ENCODE measurements at regions not wholly inside any gene's neighbourhood (a gene's known extent, or its start where the extent isn't known, plus 50 kb on each side); places are given as distances from the start of the nearest gene placed in this dataset.

DNA sequence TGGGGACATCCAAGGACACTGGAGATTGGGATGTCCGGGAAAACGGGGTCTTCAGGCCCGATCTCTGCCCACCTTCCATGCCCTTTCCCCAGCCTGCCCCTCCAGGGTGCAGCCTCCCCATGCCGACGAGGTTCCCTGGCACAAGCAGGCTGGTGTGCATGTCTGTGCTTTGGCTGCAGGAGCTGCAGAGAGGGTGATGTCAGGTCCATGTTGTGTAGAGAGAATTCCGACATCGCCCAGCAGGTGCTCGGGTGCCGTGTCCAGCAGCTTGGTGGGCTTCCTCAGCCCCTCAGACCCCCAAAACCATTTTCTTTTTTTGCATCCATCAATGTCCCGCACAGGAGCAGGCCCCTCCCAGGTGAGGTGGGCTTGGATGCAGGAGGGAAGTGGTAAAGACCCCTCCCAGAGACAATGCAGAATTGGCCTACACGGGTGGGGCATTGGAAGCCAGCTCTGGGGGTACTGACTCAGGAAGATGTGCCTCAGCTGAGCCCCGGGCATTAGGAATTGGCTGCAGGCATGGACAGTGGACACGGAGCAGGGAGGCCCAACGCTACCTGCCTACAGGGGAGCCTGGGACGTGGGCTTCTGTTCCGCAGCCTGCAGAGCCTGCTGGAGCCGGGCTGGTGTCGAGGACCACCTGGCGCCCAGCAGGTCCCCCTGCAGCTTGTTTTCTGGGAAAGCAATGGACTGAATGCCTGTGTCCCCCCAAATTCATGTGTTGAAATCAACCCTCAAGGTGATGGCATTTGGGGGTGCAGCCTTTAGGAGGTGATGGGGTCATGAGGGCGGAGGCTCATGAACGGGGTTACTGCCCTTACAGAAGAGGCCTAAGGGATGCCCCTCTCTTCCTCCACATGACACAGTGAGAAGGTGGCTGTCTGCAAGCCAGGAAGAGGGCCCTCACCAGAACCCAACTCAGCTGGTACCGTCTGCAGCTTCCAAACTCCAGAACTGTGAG is 97.5 kb downstream of the METRNL start:
- no peak overlapping the region for H3K4me3 ChIP-seq
- H3K36me3 ChIP-seq (ENCODE audit: low read depth), result no peaks in the 10 kb centered on the region
- no peaks in the 10 kb centered on the region for H3K79me2 ChIP-seq (ENCODE audit: insufficient read depth)
- no peak overlapping the region for H2AFZ ChIP-seq
- no peak overlapping the region for H3K9ac ChIP-seq
- H3K9me2 ChIP-seq (ENCODE audit: insufficient read depth), result no peaks in the 10 kb centered on the region
- H3K9me3 ChIP-seq (ENCODE audit: low read depth), result no peaks in the 10 kb centered on the region
- H3K27ac ChIP-seq, result no peak overlapping the region
- H3K27me3 ChIP-seq (replicated peaks; ENCODE audit: insufficient read depth), result no peaks in the 10 kb centered on the region
- H3F3A ChIP-seq (ENCODE audit: insufficient read depth), result no peaks in the 10 kb centered on the region
- no peaks in the 10 kb centered on the region for H4K20me1 ChIP-seq (ENCODE audit: insufficient read depth)
- H3K4me2 ChIP-seq (ENCODE audit: unreplicated experiment), result no peak overlapping the region
- in situ Hi-C loops (cut with MboI), result no loop called here
- no peak for DNase-seq
- TF ChIP-seq EZH2 (IDR thresholded peaks at IDR 0.05; ENCODE audit: insufficient read depth, poor library complexity, severe bottlenecking) (no peak), EZH2phosphoT487 (IDR thresholded peaks at IDR 0.05; ENCODE audit: insufficient read depth, low read depth) (no peak)
- 89 to 92% methylated on average over 22 of the region's 22 CpGs for WGBS, 2 experiments (ENCODE audit: low coverage in 1 of 2, low lambda C conversion rate in 2 of 2, missing lambda C conversion rate in 2 of 2)
- no peaks in the 10 kb centered on the region; the same call in 1 of the 2 replicates for H3K4me1 ChIP-seq (ENCODE audit: insufficient read depth)

DNA sequence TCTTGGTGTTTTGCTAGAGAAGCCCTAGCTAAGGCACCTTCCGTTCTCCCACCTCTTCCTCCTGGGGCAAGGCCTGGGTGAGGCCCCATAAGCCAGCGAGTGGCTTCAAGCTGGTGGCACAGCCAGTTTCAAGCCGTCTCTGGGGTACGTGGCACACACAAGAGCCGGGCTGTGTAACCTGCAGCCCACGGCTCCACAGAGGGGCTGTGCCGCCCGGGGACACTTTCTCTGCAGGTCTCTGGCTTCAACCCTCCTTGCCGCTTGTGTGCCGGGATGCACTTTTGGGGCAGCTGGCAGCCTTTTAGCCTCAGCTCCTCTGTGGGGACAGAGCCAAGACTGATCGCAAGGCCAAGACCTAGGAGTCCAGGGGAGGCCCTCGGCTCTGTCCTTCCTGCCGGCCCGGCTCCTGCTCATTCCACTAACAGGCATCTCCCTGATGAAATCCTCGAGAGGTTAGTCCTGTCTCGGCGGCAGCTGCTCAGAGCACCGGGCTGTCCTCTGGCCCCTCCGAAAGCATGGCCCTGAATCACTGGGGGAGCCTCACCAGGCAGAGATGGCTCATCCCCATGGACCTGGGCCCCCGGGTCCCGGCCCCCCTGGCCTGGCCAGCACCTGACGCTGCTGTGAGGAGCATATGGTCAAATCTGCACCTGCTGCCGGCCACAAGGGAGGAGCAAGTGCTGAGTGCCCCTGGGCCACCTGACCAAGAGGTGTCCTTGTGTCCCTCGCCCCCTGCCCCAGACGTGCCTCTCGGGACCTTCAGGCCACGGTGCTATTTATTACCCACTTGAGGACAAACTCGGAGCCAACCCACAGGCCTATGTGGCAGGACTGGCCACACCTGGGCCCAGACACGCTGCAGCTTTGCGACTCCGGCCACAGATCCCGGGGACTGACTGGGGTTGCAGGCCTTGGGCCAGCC is 98.5 kb downstream of the METRNL start:
- H3K36me3 ChIP-seq (ENCODE audit: low read depth), result no peaks in the 10 kb centered on the region

DNA sequence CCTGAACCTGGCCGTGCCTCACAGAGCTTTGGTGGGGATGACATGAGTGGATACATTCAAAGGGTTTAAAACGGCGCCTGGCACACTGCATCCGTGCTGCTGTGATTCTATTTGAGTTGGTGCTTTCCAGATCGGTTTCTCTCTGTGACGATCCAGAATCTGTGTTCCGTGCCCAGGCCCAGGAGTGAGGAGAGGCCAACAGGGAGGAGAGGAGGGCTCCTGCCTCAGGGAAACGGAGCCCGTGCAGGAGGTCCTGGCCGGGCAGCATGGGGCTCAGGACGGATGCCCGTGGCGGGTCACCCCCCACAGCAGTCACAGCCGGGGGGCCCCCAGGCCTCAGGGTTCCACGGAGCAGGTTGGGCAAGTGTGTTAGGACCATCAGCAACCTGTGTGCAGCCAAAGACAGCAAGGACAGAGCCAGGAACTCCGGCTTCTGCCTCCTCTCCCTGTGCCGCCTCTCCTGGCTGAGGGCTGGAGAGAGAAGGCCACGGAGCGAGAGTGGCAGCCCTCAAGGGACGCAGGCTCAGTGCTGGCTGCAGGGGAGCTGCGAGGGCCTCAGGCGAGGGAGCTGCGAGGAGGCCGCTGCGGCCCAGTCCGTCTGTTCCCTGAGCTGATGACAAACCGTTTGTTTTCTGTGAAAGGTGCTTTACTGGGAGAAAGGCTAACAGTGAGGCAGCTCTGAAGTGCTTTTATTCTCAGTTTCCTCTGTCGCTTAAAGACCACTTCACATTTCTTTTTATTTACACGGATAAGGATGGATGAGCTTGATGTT is 99.3 kb downstream of the METRNL start:
- Histone ChIP-seq H3K4me3 (no peak overlapping the region), H3K4me1 (ENCODE audit: insufficient read depth) (no peaks in the 10 kb centered on the region; the same call in 1 of the 2 replicates), H3K9me2 (ENCODE audit: insufficient read depth) (no peaks in the 10 kb centered on the region), H3K4me2 (ENCODE audit: unreplicated experiment) (no peak overlapping the region), H3K9ac (no peak overlapping the region), H3F3A (ENCODE audit: insufficient read depth) (no peaks in the 10 kb centered on the region), H2AFZ (no peak overlapping the region), H3K27ac (no peak overlapping the region), H3K9me3 (ENCODE audit: low read depth) (no peaks in the 10 kb centered on the region), H3K36me3 (ENCODE audit: low read depth) (no peaks in the 10 kb centered on the region), H3K79me2 (ENCODE audit: insufficient read depth) (no peaks in the 10 kb centered on the region), H3K27me3 (replicated peaks; ENCODE audit: insufficient read depth) (no peaks in the 10 kb centered on the region), H4K20me1 (ENCODE audit: insufficient read depth) (no peaks in the 10 kb centered on the region)
- in situ Hi-C loops (cut with MboI), result no loop called here
- 76 to 80% methylated on average over 27 to 29 of the region's 29 CpGs for WGBS, 2 experiments (ENCODE audit: low coverage in 1 of 2, low lambda C conversion rate in 2 of 2, missing lambda C conversion rate in 2 of 2)
- TF ChIP-seq EZH2 (IDR thresholded peaks at IDR 0.05; ENCODE audit: insufficient read depth, poor library complexity, severe bottlenecking), result no peak
- TF ChIP-seq EZH2phosphoT487 (IDR thresholded peaks at IDR 0.05; ENCODE audit: insufficient read depth, low read depth), result no peak
- no peak for DNase-seq

More for the DNA sequence above, 98.5 kb downstream of the METRNL start:
- no peak overlapping the region for H3K27ac ChIP-seq
- WGBS, 2 experiments (ENCODE audit: low coverage in 1 of 2, low lambda C conversion rate in 2 of 2, missing lambda C conversion rate in 2 of 2), result 93% methylated on average over 30 to 32 of the region's 32 CpGs
- no peaks in the 10 kb centered on the region; the same call in 1 of the 2 replicates for H3K4me1 ChIP-seq (ENCODE audit: insufficient read depth)
- no peaks in the 10 kb centered on the region for H3F3A ChIP-seq (ENCODE audit: insufficient read depth)
- H3K9me2 ChIP-seq (ENCODE audit: insufficient read depth), result no peaks in the 10 kb centered on the region
- H4K20me1 ChIP-seq (ENCODE audit: insufficient read depth), result no peaks in the 10 kb centered on the region
- no peaks in the 10 kb centered on the region for H3K27me3 ChIP-seq (replicated peaks; ENCODE audit: insufficient read depth)
- in situ Hi-C loops (cut with MboI), result no loop called here
- no peaks in the 10 kb centered on the region for H3K79me2 ChIP-seq (ENCODE audit: insufficient read depth)
- no peak for DNase-seq
- H3K9me3 ChIP-seq (ENCODE audit: low read depth), result no peaks in the 10 kb centered on the region
- no peak overlapping the region for H3K4me2 ChIP-seq (ENCODE audit: unreplicated experiment)
- no peak overlapping the region for H3K4me3 ChIP-seq
- no peak overlapping the region for H3K9ac ChIP-seq
- TF ChIP-seq EZH2 (IDR thresholded peaks at IDR 0.05; ENCODE audit: insufficient read depth, poor library complexity, severe bottlenecking) (no peak), EZH2phosphoT487 (IDR thresholded peaks at IDR 0.05; ENCODE audit: insufficient read depth, low read depth) (no peak)
- H2AFZ ChIP-seq, result no peak overlapping the region

DNA sequence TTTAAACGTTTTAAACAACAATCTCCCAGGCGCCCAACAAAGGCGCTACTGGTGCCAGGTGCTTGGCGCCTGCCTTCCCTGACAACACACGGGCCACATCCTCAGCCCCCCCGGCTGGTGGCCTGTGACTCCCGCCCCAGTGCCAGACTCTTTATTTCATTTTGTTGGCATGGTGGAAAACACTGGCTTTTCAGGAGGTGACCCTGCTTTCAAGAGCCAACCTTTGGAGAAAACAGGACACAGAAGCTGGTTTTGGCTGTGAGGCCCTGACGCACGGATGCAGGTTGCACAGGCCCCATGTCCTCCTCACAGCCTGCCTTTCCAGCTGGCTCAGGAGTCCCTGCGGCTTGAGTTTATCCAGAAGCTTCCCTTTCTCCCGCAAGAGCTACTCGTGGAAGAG is 100.0 kb downstream of the METRNL start:
- H3K79me2 ChIP-seq (ENCODE audit: insufficient read depth), result no peaks in the 10 kb centered on the region
- H4K20me1 ChIP-seq (ENCODE audit: insufficient read depth), result no peaks in the 10 kb centered on the region
- no peaks in the 10 kb centered on the region for H3F3A ChIP-seq (ENCODE audit: insufficient read depth)
- TF ChIP-seq EZH2phosphoT487 (IDR thresholded peaks at IDR 0.05; ENCODE audit: insufficient read depth, low read depth), result no peak
- no peak for TF ChIP-seq EZH2 (IDR thresholded peaks at IDR 0.05; ENCODE audit: insufficient read depth, poor library complexity, severe bottlenecking)
- no peak overlapping the region for H3K4me2 ChIP-seq (ENCODE audit: unreplicated experiment)
- 73 to 78% methylated on average over 12 of the region's 12 CpGs for WGBS, 2 experiments (ENCODE audit: low coverage in 1 of 2, low lambda C conversion rate in 2 of 2, missing lambda C conversion rate in 2 of 2)
- in situ Hi-C loops (cut with MboI), result no loop called here
- no peak overlapping the region for H3K4me3 ChIP-seq
- no peak overlapping the region for H3K27ac ChIP-seq
- H3K36me3 ChIP-seq (ENCODE audit: low read depth), result no peaks in the 10 kb centered on the region
- no peaks in the 10 kb centered on the region for H3K9me3 ChIP-seq (ENCODE audit: low read depth)
- no peak for DNase-seq
- H3K9me2 ChIP-seq (ENCODE audit: insufficient read depth), result no peaks in the 10 kb centered on the region
- no peak overlapping the region for H2AFZ ChIP-seq
- no peak overlapping the region for H3K9ac ChIP-seq
- H3K27me3 ChIP-seq (replicated peaks; ENCODE audit: insufficient read depth), result no peaks in the 10 kb centered on the region
- no peaks in the 10 kb centered on the region; the same call in 1 of the 2 replicates for H3K4me1 ChIP-seq (ENCODE audit: insufficient read depth)

All from GM23248 (cell line).